GM20000 (cell line): ENCODE measurements at regions not wholly inside any gene's neighbourhood (a gene's known extent, or its start where the extent isn't known, plus 50 kb on each side); places are given as distances from the start of the nearest gene placed in this dataset.
"Not testable (repeated sequence)": the region's sequence is repeated elsewhere in the genome, so short reads cannot be mapped to it uniquely, and the experiment has no call there.

ENCODE experiments used
- DNase-seq: peaks from one replicate; pipeline ENCODE4 v3.0.0; 2012; ENCODE audit warnings: low spot score
- CTCF ChIP-seq: IDR thresholded peaks from 2 replicates; pipeline ENCODE4 v1.5.1; 2012; ENCODE audit warnings: mild to moderate bottlenecking, control low read depth; ENCODE audit errors: extremely low read depth, missing control alignments

GRCh38 chr7:101679653-101680173, 50.6 kb upstream of the MYL10 start:
- DNase-seq = not testable (repeated sequence)

GRCh38 chr7:101680406-101681145, 51.5 kb upstream of the MYL10 start:
- TF ChIP-seq CTCF = no peak
- DNase-seq = no peak

GRCh38 chr7:101681170-101682007, 52.3 kb upstream of the MYL10 start:
- DNase-seq = no peak
- no peak for TF ChIP-seq CTCF

- TF ChIP-seq CTCF = no peak
- DNase-seq = no peak
Measured at GRCh38 chr7:101684983-101685330, 55.9 kb upstream of the MYL10 start.

- DNase-seq = no peak
- no peak for TF ChIP-seq CTCF
Measured at GRCh38 chr7:101686030-101686429, 56.9 kb upstream of the MYL10 start.

GRCh38 chr7:101687081-101687480, 58.0 kb upstream of the MYL10 start:
- DNase-seq = no peak
- no peak for TF ChIP-seq CTCF

GRCh38 chr7:101687791-101688182, 58.7 kb upstream of the MYL10 start:
- no peak for DNase-seq
- TF ChIP-seq CTCF = no peak
